WTC11 (cell line): ENCODE measurements at regions not wholly inside any gene's neighbourhood (a gene's known extent, or its start where the extent isn't known, plus 50 kb on each side); places are given as distances from the start of the nearest gene placed in this dataset.
A peak's percentile ranks its signal among the peaks of the same experiment; 100 is the strongest.

ENCODE experiments used
- ATAC-seq: fragments of 200-7000 bp; cut with Tn5 transposase; 2 replicates; pipeline ENCODE4 v1.10.0; 2021; ENCODE audit warnings: mild to moderate bottlenecking, moderate library complexity
- CTCF ChIA-PET: fragments of 300-600 bp; sonication (Branson Sonifier 250); formaldehyde crosslinking; loops from one replicate; lab custom pipeline; 2021; ENCODE audit warnings: antibody characterized with exemption; lab: Charles Lee
- POLR2A ChIA-PET: fragments of 350-600 bp; sonication (Branson Sonifier 250); formaldehyde crosslinking; loops from one replicate; lab custom pipeline; 2021; ENCODE audit warnings: antibody characterized with exemption; lab: Charles Lee
- DNase-seq: peaks from one replicate; pipeline ENCODE4 v3.0.0; 2021; ENCODE audit warnings: low spot score
- H3K27ac Mint-ChIP-seq: 2 replicates; pipeline ENCODE4 v1.8.0; 2021; ENCODE audit warnings: mixed read lengths
- H3K27me3 Mint-ChIP-seq: 2 replicates; pipeline ENCODE4 v1.8.0; 2021; ENCODE audit warnings: low read depth, mild to moderate bottlenecking, moderate library complexity, mixed read lengths
- H3K36me3 Mint-ChIP-seq: 2 replicates; pipeline ENCODE4 v1.8.0; 2021; ENCODE audit warnings: mixed read lengths
- H3K4me1 Mint-ChIP-seq: 2 replicates; pipeline ENCODE4 v1.8.0; 2022; ENCODE audit warnings: mixed read lengths
- H3K4me3 Mint-ChIP-seq: 2 replicates; pipeline ENCODE4 v1.8.0; 2021; ENCODE audit warnings: mild to moderate bottlenecking, moderate library complexity, mixed read lengths
- H3K9me3 Mint-ChIP-seq: 2 replicates; pipeline ENCODE4 v1.8.0; 2021; ENCODE audit warnings: mixed read lengths
- CBFB ChIP-seq: sonication (generic); formaldehyde crosslinking; IDR thresholded peaks from 2 replicates; pipeline ENCODE4 v1.8.1; 2022; ENCODE audit warnings: mild to moderate bottlenecking, low read depth, missing genetic modification reagents
- CTCF ChIP-seq: fragments of 200-600 bp; IDR thresholded peaks from 2 replicates; pipeline ENCODE4 v1.8.0; 2022; ENCODE audit warnings: antibody characterized with exemption
- E2F5 ChIP-seq: sonication (generic); formaldehyde crosslinking; IDR thresholded peaks from 2 replicates; pipeline ENCODE4 v1.8.1; 2022; ENCODE audit warnings: mild to moderate bottlenecking, moderate library complexity, missing genetic modification reagents
- ESRRA ChIP-seq: sonication (generic); formaldehyde crosslinking; IDR thresholded peaks from 2 replicates; pipeline ENCODE4 v1.8.1; 2022; ENCODE audit warnings: mild to moderate bottlenecking, missing genetic modification reagents, borderline replicate concordance
- ETV6 ChIP-seq: sonication (generic); formaldehyde crosslinking; IDR thresholded peaks from 2 replicates; pipeline ENCODE4 v1.8.1; 2022; ENCODE audit warnings: mild to moderate bottlenecking, missing genetic modification reagents
- FOXP1 ChIP-seq: sonication (generic); formaldehyde crosslinking; IDR thresholded peaks from 2 replicates; pipeline ENCODE4 v1.8.0; 2022; ENCODE audit warnings: missing genetic modification reagents, mild to moderate bottlenecking, moderate library complexity, borderline replicate concordance
- HMGA2 ChIP-seq: fragments of 250-450 bp; sonication (Bioruptor Pico); IDR thresholded peaks from 2 replicates; pipeline ENCODE4 v1.4.0; 2021; ENCODE audit warnings: mild to moderate bottlenecking, moderate library complexity
- IRF1 ChIP-seq: sonication (generic); formaldehyde crosslinking; IDR thresholded peaks from 2 replicates; pipeline ENCODE4 v1.8.0; 2023; ENCODE audit warnings: missing genetic modification reagents
- JUN ChIP-seq: sonication (generic); formaldehyde crosslinking; IDR thresholded peaks from 2 replicates; pipeline ENCODE4 v1.8.0; 2023; ENCODE audit warnings: mild to moderate bottlenecking, missing genetic modification reagents
- NFATC4 ChIP-seq: fragments of 250-450 bp; sonication (Bioruptor Pico); IDR thresholded peaks from 2 replicates; pipeline ENCODE4 v1.9.0; 2021; ENCODE audit warnings: mild to moderate bottlenecking
- NFE2L1 ChIP-seq: sonication (generic); formaldehyde crosslinking; IDR thresholded peaks from 2 replicates; pipeline ENCODE4 v1.8.1; 2023; ENCODE audit warnings: missing genetic modification reagents
- NR3C1 ChIP-seq: sonication (generic); formaldehyde crosslinking; conservative IDR thresholded peaks from 2 replicates; pipeline ENCODE4 v1.8.1; 2023; ENCODE audit warnings: low read depth, mild to moderate bottlenecking, missing genetic modification reagents
- PRDM15 ChIP-seq: sonication (generic); formaldehyde crosslinking; IDR thresholded peaks from 2 replicates; pipeline ENCODE4 v1.8.0; 2022; ENCODE audit warnings: missing genetic modification reagents
- PREB ChIP-seq: sonication (generic); formaldehyde crosslinking; IDR thresholded peaks from 2 replicates; pipeline ENCODE4 v1.8.1; 2022; ENCODE audit warnings: mild to moderate bottlenecking, missing genetic modification reagents, moderate library complexity, borderline replicate concordance
- TCF7 ChIP-seq: sonication (generic); formaldehyde crosslinking; IDR thresholded peaks from 2 replicates; pipeline ENCODE4 v1.8.0; 2022; ENCODE audit warnings: mild to moderate bottlenecking, low read depth, missing genetic modification reagents, moderate library complexity
- TEAD1 ChIP-seq: sonication (generic); formaldehyde crosslinking; IDR thresholded peaks from 2 replicates; pipeline ENCODE4 v1.8.0; 2022; ENCODE audit warnings: mild to moderate bottlenecking, missing genetic modification reagents
- USF1 ChIP-seq: sonication (generic); formaldehyde crosslinking; IDR thresholded peaks from 2 replicates; pipeline ENCODE4 v1.8.0; 2022; ENCODE audit warnings: mild to moderate bottlenecking, missing genetic modification reagents
- ZNF219 ChIP-seq: sonication (generic); formaldehyde crosslinking; IDR thresholded peaks from 2 replicates; pipeline ENCODE4 v1.8.0; 2023; ENCODE audit warnings: missing genetic modification reagents, mild to moderate bottlenecking, borderline replicate concordance
- ZNF232 ChIP-seq: sonication (generic); formaldehyde crosslinking; IDR thresholded peaks from 2 replicates; pipeline ENCODE4 v1.8.0; 2022; ENCODE audit warnings: mild to moderate bottlenecking, missing genetic modification reagents
- ZNF317 ChIP-seq: sonication (generic); formaldehyde crosslinking; IDR thresholded peaks from 2 replicates; pipeline ENCODE4 v1.8.1; 2023; ENCODE audit warnings: low read depth, mild to moderate bottlenecking, moderate library complexity, missing genetic modification reagents, borderline replicate concordance
- ZNF416 ChIP-seq: fragments of 250-450 bp; sonication (Bioruptor Pico); IDR thresholded peaks from 2 replicates; pipeline ENCODE4 v1.9.0; 2021; ENCODE audit warnings: mild to moderate bottlenecking, inconsistent platforms
- ZNF425 ChIP-seq: fragments of 250-450 bp; sonication (Bioruptor Pico); conservative IDR thresholded peaks from 2 replicates; pipeline ENCODE4 v1.9.0; 2021; ENCODE audit warnings: mild to moderate bottlenecking

GRCh38 chr13:72181661-72182060 lies 314.7 kb upstream of the DACH1 start:
- Mint-ChIP-seq H3K27me3 (no peaks in the 10 kb centered on the region), H3K4me1 (peaks cover 4% of the 10 kb centered on the region), H3K4me3 (no peak overlapping the region), H3K36me3 (no peaks in the 10 kb centered on the region), H3K9me3 (no peaks in the 10 kb centered on the region), H3K27ac (no peak overlapping the region)
- TF ChIP-seq E2F5 (CRISPR knock-in tag) (no peak), ZNF232 (no peak)
- ATAC-seq (no peak), DNase-seq (no peak)
- CTCF ChIA-PET: no interaction called here
- POLR2A ChIA-PET: no interaction called here

GRCh38 chr13:72180253-72180952 lies 313.4 kb upstream of the DACH1 start:
- POLR2A ChIA-PET: no interaction called here
- Mint-ChIP-seq H3K9me3 (no peaks in the 10 kb centered on the region), H3K4me3 (no peak overlapping the region), H3K27ac (no peak overlapping the region)
- no peak for TF ChIP-seq USF1 (CRISPR knock-in tag)
- TF ChIP-seq ZNF317 (CRISPR knock-in tag): no peak
- no peak for TF ChIP-seq PRDM15
- TF ChIP-seq ESRRA (CRISPR knock-in tag): no peak
- no peak for TF ChIP-seq ZNF425 (CRISPR knock-in tag)
- TF ChIP-seq HMGA2 (CRISPR knock-in tag): no peak
- TF ChIP-seq ZNF219 (CRISPR knock-in tag): no peak
- TF ChIP-seq ETV6 (CRISPR knock-in tag): no peak
- no peak for TF ChIP-seq JUN (CRISPR knock-in tag)
- no peak for TF ChIP-seq IRF1
- no peak for TF ChIP-seq TCF7 (CRISPR knock-in tag)
- no peak for TF ChIP-seq TEAD1
- TF ChIP-seq, all 79 proteins: peak for 0
- no peak for DNase-seq
- Mint-ChIP-seq H3K36me3 (no peaks in the 10 kb centered on the region), H3K4me1 (peaks cover 4% of the 10 kb centered on the region), H3K27me3 (no peaks in the 10 kb centered on the region)
- peak; percentile 81 for ATAC-seq
- CTCF ChIA-PET: no interaction called here

GRCh38 chr13:72174549-72174948 lies 307.5 kb upstream of the DACH1 start:
- ATAC-seq (no peak), DNase-seq (no peak)
- no peaks in the 10 kb centered on the region for H3K36me3 Mint-ChIP-seq
- H3K27me3 Mint-ChIP-seq: no peaks in the 10 kb centered on the region
- ChIA-PET POLR2A (no interaction called here), CTCF (no interaction called here)
- no peak overlapping the region for H3K4me3 Mint-ChIP-seq
- no peak overlapping the region for H3K27ac Mint-ChIP-seq
- H3K4me1 Mint-ChIP-seq: peaks cover 8% of the 10 kb centered on the region
- no peaks in the 10 kb centered on the region for H3K9me3 Mint-ChIP-seq
- TF ChIP-seq ZNF416 (CRISPR knock-in tag) (no peak), CBFB (CRISPR knock-in tag) (no peak), PREB (CRISPR knock-in tag) (no peak), FOXP1 (no peak), NFATC4 (no peak), NR3C1 (CRISPR knock-in tag) (no peak), CTCF (no peak), ZNF219 (CRISPR knock-in tag) (no peak), NFE2L1 (CRISPR knock-in tag) (no peak)
